COR-L47 (cell line): ENCODE measurements at regions not wholly inside any gene's neighbourhood (a gene's known extent, or its start where the extent isn't known, plus 50 kb on each side); places are given as distances from the start of the nearest gene placed in this dataset.

Experiments used
- DNase-seq: peaks from one replicate; lab custom pipeline; 2025; lab: John Stamatoyannopoulos, UW

DNA sequence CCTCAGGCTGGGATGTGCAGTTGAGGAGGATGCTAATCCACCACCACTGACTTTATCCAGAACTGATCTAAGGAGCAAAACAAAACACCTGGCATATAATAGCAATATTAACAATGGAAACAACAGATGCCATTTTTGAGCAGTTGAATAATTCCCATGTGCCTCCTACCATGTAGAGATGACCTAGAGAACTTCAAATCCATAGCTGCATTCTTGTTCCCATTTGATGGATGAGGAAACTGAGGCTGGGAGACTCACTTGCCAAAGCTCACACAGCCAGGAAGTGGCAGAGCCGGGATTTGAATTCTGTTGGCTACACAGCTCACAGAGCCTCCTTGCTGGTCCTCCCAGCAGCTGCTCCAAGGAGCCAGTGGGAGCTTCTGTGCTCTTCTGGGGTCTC lies 155.8 kb upstream of the MYL2 start:
- no peak for DNase-seq

DNA sequence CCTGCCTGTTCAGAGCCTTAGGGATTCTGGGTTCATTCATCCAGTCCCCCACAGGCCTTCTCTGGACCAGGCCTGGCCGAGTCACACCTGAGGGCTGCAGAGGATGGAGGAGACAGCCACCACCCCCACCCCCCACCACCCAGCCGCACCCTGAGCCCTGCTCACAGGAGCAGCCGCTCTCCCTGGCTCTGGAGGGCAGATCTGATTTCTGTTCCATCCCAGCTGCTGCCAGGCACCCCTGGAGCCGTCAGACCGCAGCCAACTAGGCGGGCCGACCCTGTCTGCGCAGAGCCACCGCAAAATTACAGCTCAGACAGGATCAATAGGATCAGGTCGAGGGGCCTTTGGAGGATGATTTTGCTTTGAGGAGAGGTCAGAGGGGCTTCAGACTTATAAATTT lies 154.6 kb upstream of the MYL2 start:
- DNase-seq, result no peak

DNA sequence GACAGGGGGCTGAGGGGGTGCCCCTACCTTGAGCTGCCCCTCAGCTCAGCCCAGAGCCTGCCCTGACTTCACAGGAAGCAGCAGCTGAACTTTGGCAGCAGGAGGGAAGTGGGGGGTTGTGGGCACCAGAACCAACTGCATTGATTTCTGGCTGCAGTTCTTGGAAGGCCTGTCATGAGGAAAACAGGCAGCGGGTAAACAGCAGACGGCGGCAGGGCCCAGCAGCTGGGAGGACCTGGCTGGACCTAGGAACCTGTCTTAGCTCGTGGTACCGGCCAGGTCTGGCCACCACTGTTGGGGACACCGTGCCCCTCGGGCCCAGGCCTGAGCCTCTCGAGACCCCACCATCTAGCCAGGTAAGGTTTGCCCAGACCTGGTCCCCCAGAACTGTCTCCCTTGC lies 154.2 kb upstream of the MYL2 start:
- DNase-seq, result no peak

- no peak for DNase-seq
Measured at GRCh38 chr12:111073370-111073769, 153.0 kb upstream of the MYL2 start.

GRCh38 chr12:111072299-111072698 lies 151.9 kb upstream of the MYL2 start:
- DNase-seq, result no peak

DNA sequence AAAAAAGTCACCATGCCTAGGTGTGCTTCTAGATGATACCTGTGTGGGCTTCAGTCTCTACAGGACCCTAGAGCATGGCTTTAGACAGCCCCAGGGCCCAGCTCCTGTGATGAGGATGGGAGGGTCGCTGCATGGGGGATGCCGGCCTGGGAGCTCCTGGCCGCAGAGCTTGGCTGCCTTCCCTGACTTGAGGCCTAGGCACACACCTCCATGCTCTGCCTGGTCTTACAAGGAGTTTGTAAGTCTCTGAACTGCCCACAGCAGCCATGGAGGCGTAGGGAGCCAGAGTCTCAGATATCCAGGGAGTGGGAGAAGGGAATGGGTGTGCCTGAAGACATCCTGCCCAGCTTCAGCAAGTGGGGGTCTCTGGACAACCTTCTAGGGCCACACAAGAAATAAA lies 149.5 kb upstream of the MYL2 start:
- no peak for DNase-seq

- DNase-seq, result no peak
Measured at GRCh38 chr12:111068290-111068689, 147.9 kb upstream of the MYL2 start.

DNA sequence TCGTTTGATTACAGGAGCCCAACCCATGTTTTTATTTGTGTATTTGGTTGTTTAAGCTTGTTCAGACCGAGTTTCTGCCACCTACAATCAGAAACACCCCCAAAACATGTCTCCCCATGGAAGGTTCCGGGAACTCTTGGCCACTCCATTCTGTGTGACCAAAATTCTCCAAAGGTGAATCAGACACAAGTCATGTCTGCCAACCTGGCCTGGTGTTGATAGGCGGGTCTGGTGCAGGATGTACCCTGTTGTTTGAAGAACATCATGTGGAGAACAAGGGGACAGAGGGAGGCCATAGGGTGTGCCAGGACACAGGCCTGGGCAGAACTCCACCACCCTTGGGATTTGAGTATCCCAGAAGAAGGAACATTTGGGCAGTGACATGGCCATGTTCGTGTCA lies 147.1 kb upstream of the MYL2 start:
- no peak for DNase-seq

DNA sequence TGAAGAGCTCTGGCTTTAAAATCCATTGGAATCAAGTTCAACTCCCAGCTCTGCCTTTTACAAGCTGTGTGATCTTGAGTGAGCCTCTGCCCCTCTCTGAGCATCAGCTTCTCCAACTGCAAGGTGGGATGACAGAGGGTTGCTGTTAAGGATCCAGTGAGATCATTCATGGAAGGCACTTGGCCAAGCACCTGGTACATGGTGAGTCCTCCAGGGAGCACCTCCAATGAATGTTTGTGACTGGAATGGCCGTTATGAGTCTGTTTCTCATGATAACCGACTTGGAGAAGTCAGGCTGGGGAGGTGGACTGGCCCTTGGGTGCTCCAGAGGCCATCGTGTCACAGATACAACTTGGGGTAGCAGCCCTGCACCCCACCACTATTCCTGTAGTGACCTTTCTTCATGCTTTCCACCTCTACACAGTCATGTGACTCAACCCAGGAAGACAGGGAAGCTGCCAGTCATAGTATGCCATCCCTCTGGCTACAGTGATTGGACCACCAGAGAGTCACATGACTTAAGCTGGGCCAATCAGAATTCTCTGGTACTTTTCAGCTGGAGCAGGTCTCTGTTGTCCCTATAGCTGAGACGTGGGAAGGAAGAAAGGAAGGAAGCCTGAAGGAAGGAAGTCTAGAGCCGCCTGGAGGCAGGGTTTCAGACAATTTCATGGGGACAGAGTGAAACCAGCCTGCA lies 146.5 kb upstream of the MYL2 start:
- DNase-seq, result no peak

DNA sequence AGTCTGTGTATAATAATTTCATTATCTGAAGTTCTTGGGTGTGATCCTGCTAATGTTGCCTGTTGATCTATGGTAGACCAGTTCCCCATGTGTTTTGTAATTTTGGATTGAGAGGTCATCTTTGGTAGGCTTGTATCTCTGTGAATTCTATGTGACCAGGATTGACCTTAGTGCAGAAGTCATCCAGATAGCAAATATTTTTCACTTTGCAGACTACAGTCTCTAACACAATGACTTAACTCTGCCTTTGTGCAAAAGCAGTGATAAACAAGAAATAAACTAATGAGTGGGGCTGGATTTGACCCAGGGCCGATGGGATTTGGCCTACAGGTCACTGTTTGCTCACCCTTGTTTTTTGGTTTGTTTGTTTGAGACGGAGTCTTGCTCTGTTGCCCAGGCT lies 144.6 kb upstream of the MYL2 start:
- no peak for DNase-seq

DNA sequence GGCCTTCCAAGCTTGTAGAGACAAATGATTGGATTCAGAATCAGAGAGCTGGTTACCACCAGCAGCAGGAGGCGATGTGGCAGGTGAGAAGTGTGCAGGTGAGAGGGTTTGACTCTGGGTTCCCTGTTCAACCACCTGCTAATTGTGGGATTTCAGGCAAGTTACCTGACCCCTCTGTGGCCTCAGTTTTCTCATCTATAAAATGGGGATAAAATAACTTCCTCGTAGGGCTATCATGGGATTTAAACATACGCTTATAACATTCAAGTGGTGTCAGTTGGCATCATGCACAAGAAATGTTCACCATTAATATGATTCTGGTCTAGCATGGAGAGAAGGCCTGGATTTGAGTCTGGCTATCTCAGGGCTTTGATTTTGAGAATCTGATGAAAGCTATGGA lies 143.8 kb upstream of the MYL2 start:
- no peak for DNase-seq

GRCh38 chr12:111063295-111064026 lies 143.1 kb upstream of the MYL2 start:
- no peak for DNase-seq

GRCh38 chr12:111057701-111058425 lies 137.5 kb upstream of the MYL2 start:
- DNase-seq, result no peak

- DNase-seq, result no peak
Measured at GRCh38 chr12:111056618-111057521, 136.5 kb upstream of the MYL2 start.

- DNase-seq, result no peak
Measured at GRCh38 chr12:111055181-111055880, 135.0 kb upstream of the MYL2 start.

GRCh38 chr12:111048991-111049390 lies 128.6 kb upstream of the MYL2 start:
- no peak for DNase-seq

DNA sequence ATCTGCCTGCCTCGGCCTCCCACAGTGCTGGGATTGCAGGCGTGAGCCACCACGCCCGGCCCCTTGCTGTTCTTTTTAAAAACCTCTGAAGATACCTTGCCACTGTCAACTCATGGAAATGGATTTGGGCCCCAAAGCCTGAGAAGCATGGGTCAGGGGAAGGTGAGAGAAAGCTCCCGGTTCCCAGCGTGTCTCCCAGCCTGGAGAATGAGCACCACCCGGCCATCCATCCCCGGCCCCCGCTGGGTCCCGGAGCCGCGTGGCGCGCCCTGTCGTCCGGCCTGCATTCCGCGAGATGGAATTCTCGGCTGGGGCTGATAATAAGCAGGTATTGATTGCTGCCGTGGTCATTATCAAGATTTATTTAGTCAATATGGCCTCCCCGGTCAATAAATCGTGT lies 126.5 kb upstream of the MYL2 start:
- DNase-seq, result no peak

GRCh38 chr12:111045941-111046340 lies 125.6 kb upstream of the MYL2 start:
- DNase-seq, result no peak

- no peak for DNase-seq
Measured at GRCh38 chr12:111041091-111041490, 120.7 kb upstream of the MYL2 start.

DNA sequence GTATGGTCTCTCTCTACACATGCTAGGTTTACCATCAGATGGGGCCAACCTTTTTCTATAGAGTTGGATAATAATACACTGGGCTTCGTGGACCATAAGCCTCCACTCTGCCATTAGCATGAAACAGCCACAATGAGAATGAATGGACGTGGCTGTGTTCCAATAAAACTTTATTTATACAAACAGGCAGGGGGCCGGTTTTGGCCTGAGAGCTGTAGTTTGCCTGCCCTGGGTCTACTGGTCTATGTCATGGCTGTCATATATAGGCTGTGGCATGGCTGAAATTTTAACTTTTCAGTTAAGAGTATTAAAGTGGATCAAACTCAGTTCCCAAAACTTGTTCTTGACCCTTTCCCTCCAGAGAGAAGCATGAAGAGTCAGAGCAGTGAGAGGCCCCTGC lies 120.3 kb upstream of the MYL2 start:
- no peak for DNase-seq

DNA sequence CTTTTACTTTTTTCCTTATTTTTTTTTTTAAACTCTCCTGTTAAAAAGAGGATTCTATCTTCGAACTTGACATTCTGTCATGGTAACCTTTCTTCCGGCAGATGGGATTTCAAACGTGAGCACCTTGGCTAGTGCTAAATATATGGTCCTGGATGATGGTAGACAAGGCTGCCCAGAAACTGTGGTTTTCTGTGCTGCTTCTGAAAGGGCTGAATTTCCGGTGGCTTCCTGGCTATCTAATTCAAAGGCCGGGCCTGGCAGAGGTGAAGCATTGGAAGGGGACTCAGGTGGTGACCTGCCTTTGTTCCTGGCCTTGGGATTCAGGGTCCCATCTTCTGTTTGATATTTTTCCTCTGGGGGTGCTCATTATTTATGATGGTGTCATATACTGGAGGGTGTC lies 118.6 kb upstream of the MYL2 start:
- no peak for DNase-seq

- DNase-seq, result no peak
Measured at GRCh38 chr12:111038077-111038476, 117.7 kb upstream of the MYL2 start.
